Heart left ventricle (tissue), 13 donors: ENCODE measurements at regions not wholly inside any gene's neighbourhood (a gene's known extent, or its start where the extent isn't known, plus 50 kb on each side); places are given as distances from the start of the nearest gene placed in this dataset.

Source experiments
- POLR2A ChIP-seq, 2 donors: fragments of 450-650 bp; IDR thresholded peaks; one replicate each; pipeline ENCODE4 v1.6.1; 2017; ENCODE audit warnings: antibody characterized with exemption in 2 of 2, mild to moderate bottlenecking in 2 of 2, moderate library complexity in 2 of 2
- TF ChIP-seq, protein P1 (sequence below), 12 donors: fragments of 200-600 bp; sonication (generic) in 4 of 12; IDR thresholded peaks; one replicate each; pipeline versions ENCODE4 v1.5.0 to v1.8.0; 2018 to 2022; ENCODE audit warnings: antibody characterized with exemption in 12 of 12, mild to moderate bottlenecking in 5 of 12
- donor health status: ischemic (EF 13 %, LVEDD 7.1; RV severe dilation, severe dysfunction).
- donor health status: DM: no; HTN: yes; CAD: no.
- donor health status: DM: no; HTN: no; CAD: no.
- donor health status: ischemic (EF 25% LVEDD 6.9; RV normal size, moderate dysfunction).
- donor health status: ischemic (EF 25% LVEDD 5.7; RV mildly dilated, moderate dysfunction).
- donor health status: ischemic (EF 35%, LVEDD 5.7; RV mildly dilated, moderate dysfunction).
- donor health status: nonischemic (EF 11% LVEDD 7.7; RV severe dilation, severe dysfunction).
- donor health status: DM: yes; HTN: yes; CAD: no.
- donor health status: PGD.
- donor health status: ischemic (EF 29% LVEDD 5.4; RV normal size, mild dysfunction).
- donor health status: nonischemic (EF 23%, LVEDD 6.1; RV moderate dilation, normal function).

GRCh38 chr5:16992444-16992843 lies 56.4 kb upstream of the MYO10 start:
- no peak for TF ChIP-seq POLR2A (IDR thresholded peaks at IDR 0.05)
- TF ChIP-seq, protein P1, sequence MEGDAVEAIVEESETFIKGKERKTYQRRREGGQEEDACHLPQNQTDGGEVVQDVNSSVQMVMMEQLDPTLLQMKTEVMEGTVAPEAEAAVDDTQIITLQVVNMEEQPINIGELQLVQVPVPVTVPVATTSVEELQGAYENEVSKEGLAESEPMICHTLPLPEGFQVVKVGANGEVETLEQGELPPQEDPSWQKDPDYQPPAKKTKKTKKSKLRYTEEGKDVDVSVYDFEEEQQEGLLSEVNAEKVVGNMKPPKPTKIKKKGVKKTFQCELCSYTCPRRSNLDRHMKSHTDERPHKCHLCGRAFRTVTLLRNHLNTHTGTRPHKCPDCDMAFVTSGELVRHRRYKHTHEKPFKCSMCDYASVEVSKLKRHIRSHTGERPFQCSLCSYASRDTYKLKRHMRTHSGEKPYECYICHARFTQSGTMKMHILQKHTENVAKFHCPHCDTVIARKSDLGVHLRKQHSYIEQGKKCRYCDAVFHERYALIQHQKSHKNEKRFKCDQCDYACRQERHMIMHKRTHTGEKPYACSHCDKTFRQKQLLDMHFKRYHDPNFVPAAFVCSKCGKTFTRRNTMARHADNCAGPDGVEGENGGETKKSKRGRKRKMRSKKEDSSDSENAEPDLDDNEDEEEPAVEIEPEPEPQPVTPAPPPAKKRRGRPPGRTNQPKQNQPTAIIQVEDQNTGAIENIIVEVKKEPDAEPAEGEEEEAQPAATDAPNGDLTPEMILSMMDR (IDR thresholded peaks at IDR 0.05): no peak
